H1 (cell line): ENCODE measurements at regions not wholly inside any gene's neighbourhood (a gene's known extent, or its start where the extent isn't known, plus 50 kb on each side); places are given as distances from the start of the nearest gene placed in this dataset.
"Not testable (repeated sequence)": the region's sequence is repeated elsewhere in the genome, so short reads cannot be mapped to it uniquely, and the experiment has no call there.

ENCODE experiments used
- CTCF ChIA-PET: fragments of 300-600 bp; sonication (Branson Sonifier 250); formaldehyde crosslinking; loops from one replicate; lab custom pipeline; 2021; ENCODE audit not compliant: partially characterized antibody; lab: Charles Lee
- POLR2A ChIA-PET: fragments of 300-600 bp; sonication (Branson Sonifier 250); formaldehyde crosslinking; loops from one replicate; lab custom pipeline; 2021; ENCODE audit warnings: inconsistent platforms; ENCODE audit not compliant: partially characterized antibody; lab: Charles Lee
- DNase-seq, 2 experiments: peaks; one replicate each; pipeline versions ENCODE4 v3.0.0 to v3.0.0-alpha.2; 2010 to 2022; ENCODE audit warnings: low spot score in 2 of 2, low read depth in 1 of 2, mixed read lengths in 1 of 2
- FAIRE-seq: peaks from 2 replicates; lab custom pipeline; 2011; peaks lifted over from hg19 to GRCh38; lab: Jason Lieb, UNC
- H2AFZ ChIP-seq: 2 replicates; pipeline ENCODE4 v1.8.1; 2012; ENCODE audit warnings: low read length, inconsistent platforms
- H2AK5ac ChIP-seq: 2 replicates; pipeline ENCODE4 v1.6.1; 2013; ENCODE audit warnings: low read depth, low read length
- H2BK120ac ChIP-seq: replicated peaks from 2 replicates; pipeline ENCODE3; 2013; ENCODE audit warnings: low read depth, low read length, inconsistent platforms
- H2BK12ac ChIP-seq: 2 replicates; pipeline ENCODE4 v1.6.1; 2013; ENCODE audit warnings: low read depth, low read length
- H2BK15ac ChIP-seq: 2 replicates; pipeline ENCODE4 v1.6.1; 2013; ENCODE audit warnings: low read length
- H2BK20ac ChIP-seq: 2 replicates; pipeline ENCODE4 v1.6.1; 2013; ENCODE audit warnings: low read length
- H2BK5ac ChIP-seq: 2 replicates; pipeline ENCODE4 v1.6.1; 2013; ENCODE audit warnings: low read depth, low read length
- H3K14ac ChIP-seq: 2 replicates; pipeline ENCODE4 v1.6.1; 2013; ENCODE audit warnings: inconsistent platforms; ENCODE audit not compliant: insufficient read length
- H3K18ac ChIP-seq: 2 replicates; pipeline ENCODE4 v1.6.1; 2013; ENCODE audit warnings: low read length; ENCODE audit errors: extremely low read depth
- H3K23ac ChIP-seq: 2 replicates; pipeline ENCODE4 v1.6.1; 2013; ENCODE audit warnings: inconsistent platforms; ENCODE audit not compliant: insufficient read length
- H3K23me2 ChIP-seq: 2 replicates; pipeline ENCODE4 v1.6.1; 2013; ENCODE audit warnings: low read depth, low read length
- H3K27ac ChIP-seq: 2 replicates; pipeline ENCODE4 v1.6.1; 2011; ENCODE audit warnings: low read depth, low read length, inconsistent platforms
- H3K27me3 ChIP-seq, 4 experiments: replicated peaks in 1 of 4; 1 replicate in 1 of 4; 2 replicates in 3 of 4; pipeline versions ENCODE4 v1.6.1 to v1.8.1; 2011 to 2013; ENCODE audit warnings: low read length in 3 of 4, mild to moderate bottlenecking in 3 of 4, inconsistent platforms in 2 of 4, mixed read lengths in 2 of 4, moderate library complexity in 1 of 4; ENCODE audit not compliant: control insufficient read depth in 3 of 4, insufficient read depth in 3 of 4; ENCODE audit errors: extremely low read depth in 1 of 4
- H3K36me3 ChIP-seq, 4 experiments: 2 replicates each; pipeline versions ENCODE4 v1.6.1 to v1.8.1; 2011 to 2013; ENCODE audit warnings: mild to moderate bottlenecking in 4 of 4, low read length in 3 of 4, moderate library complexity in 2 of 4, control low read depth in 1 of 4, inconsistent platforms in 1 of 4; ENCODE audit not compliant: insufficient read depth in 4 of 4, control insufficient read depth in 2 of 4
- H3K4ac ChIP-seq: replicated peaks from 2 replicates; pipeline ENCODE3; 2013; ENCODE audit warnings: low read length, low read depth, mixed read lengths, inconsistent platforms; ENCODE audit not compliant: insufficient read length
- H3K4me1 ChIP-seq, 4 experiments: replicated peaks in 1 of 4; 1 replicate in 1 of 4; 2 replicates in 3 of 4; pipeline versions ENCODE4 v1.6.1 to v1.8.1; 2011 to 2013; ENCODE audit warnings: low read length in 3 of 4, inconsistent platforms in 2 of 4, mixed read lengths in 1 of 4; ENCODE audit not compliant: insufficient read depth in 4 of 4, control insufficient read depth in 3 of 4
- H3K4me2 ChIP-seq, 2 experiments: 2 replicates each; pipeline versions ENCODE4 v1.6.1 to v1.8.1; 2011 to 2013; ENCODE audit warnings: low read depth in 2 of 2, low read length in 2 of 2, control low read depth in 1 of 2, inconsistent platforms in 1 of 2, mild to moderate bottlenecking in 1 of 2; ENCODE audit not compliant: insufficient read depth in 1 of 2
- H3K4me3 ChIP-seq, 4 experiments: fragments of 200-600, 300-600 bp in 1 of 4; sonication (generic), shearing (Covaris generic), sonication (Bioruptor Twin) in 1 of 4; 2 replicates each; pipeline versions ENCODE4 v1.5.1 to v1.8.1; 2011 to 2016; ENCODE audit warnings: low read length in 4 of 4, low read depth in 3 of 4, control low read depth in 2 of 4, inconsistent platforms in 2 of 4, mild to moderate bottlenecking in 2 of 4, mixed read lengths in 1 of 4, moderate library complexity in 1 of 4; ENCODE audit not compliant: insufficient read depth in 2 of 4; ENCODE audit errors: extremely low read depth in 1 of 4
- H3K56ac ChIP-seq: replicated peaks from 2 replicates; pipeline ENCODE3; 2013; ENCODE audit warnings: low read depth, mild to moderate bottlenecking, mixed read lengths, low read length, inconsistent platforms; ENCODE audit not compliant: insufficient read length
- H3K79me1 ChIP-seq: 2 replicates; pipeline ENCODE4 v1.6.1; 2013; ENCODE audit warnings: low read depth, low read length, control low read depth
- H3K79me2 ChIP-seq, 2 experiments: 2 replicates each; pipeline versions ENCODE4 v1.6.1 to v1.8.1; 2012 to 2013; ENCODE audit warnings: low read length in 2 of 2, mild to moderate bottlenecking in 2 of 2, inconsistent platforms in 1 of 2; ENCODE audit not compliant: insufficient read depth in 2 of 2, control insufficient read depth in 1 of 2
- H3K9ac ChIP-seq, 4 experiments: replicated peaks in 1 of 4; 1 replicate in 1 of 4; 2 replicates in 3 of 4; pipeline versions ENCODE4 v1.6.1 to v1.8.1; 2011 to 2013; ENCODE audit warnings: low read depth in 3 of 4, low read length in 3 of 4, control low read depth in 2 of 4, mild to moderate bottlenecking in 2 of 4, moderate library complexity in 2 of 4, inconsistent platforms in 1 of 4; ENCODE audit errors: extremely low read depth in 1 of 4
- H3K9me3 ChIP-seq, 2 experiments: 2 replicates each; pipeline versions ENCODE4 v1.6.1 to v1.8.1; 2012 to 2013; ENCODE audit warnings: mild to moderate bottlenecking in 2 of 2, moderate library complexity in 2 of 2, control low read depth in 1 of 2, inconsistent platforms in 1 of 2, low read depth in 1 of 2, low read length in 1 of 2, mixed read lengths in 1 of 2; ENCODE audit not compliant: insufficient read depth in 2 of 2
- H4K20me1 ChIP-seq, 2 experiments: replicated peaks in 1 of 2; 2 replicates each; pipeline versions ENCODE3 to v1.8.1; 2011 to 2013; ENCODE audit warnings: inconsistent platforms in 2 of 2, low read length in 2 of 2, mild to moderate bottlenecking in 1 of 2; ENCODE audit not compliant: insufficient read depth in 2 of 2, control insufficient read depth in 1 of 2
- H4K5ac ChIP-seq: 2 replicates; pipeline ENCODE4 v1.6.1; 2013; ENCODE audit warnings: low read length, low read depth, mixed read lengths, inconsistent platforms; ENCODE audit not compliant: insufficient read length
- H4K8ac ChIP-seq: 2 replicates; pipeline ENCODE4 v1.8.0; 2013; ENCODE audit warnings: mild to moderate bottlenecking, moderate library complexity, low read length, inconsistent platforms; ENCODE audit not compliant: insufficient read depth; ENCODE audit errors: extremely low read depth
- H4K91ac ChIP-seq: replicated peaks from 2 replicates; pipeline ENCODE3; 2013; ENCODE audit warnings: low read length, mixed read lengths, inconsistent platforms; ENCODE audit not compliant: insufficient read length
- WGBS, 2 experiments: shearing (Covaris generic) in 1 of 2; methylation state at CpG; one replicate each; pipeline versions ENCODE4 v1.1.6 to v1.1.7; 2013 to 2015; ENCODE audit warnings: low lambda C conversion rate in 2 of 2, mixed read lengths in 2 of 2, inconsistent platforms in 1 of 2, low coverage in 1 of 2, missing lambda C conversion rate in 1 of 2; ENCODE audit not compliant: insufficient replicate concordance in 2 of 2, insufficient coverage in 1 of 2, insufficient read length in 1 of 2; ENCODE audit errors: extremely low coverage in 1 of 2, missing lambda C conversion rate in 1 of 2; 5-methylcytosine and 5-hydroxymethylcytosine counted together
- TF ChIP-seq, protein P1 (sequence below), 3 experiments: IDR thresholded peaks; 1 replicate in 2 of 3; 2 replicates in 1 of 3; pipeline versions ENCODE4 v1.5.1 to v1.6.1; 2011; ENCODE audit warnings: low read length in 3 of 3, mild to moderate bottlenecking in 3 of 3, inconsistent platforms in 2 of 3, low read depth in 1 of 3, moderate library complexity in 1 of 3; ENCODE audit not compliant: insufficient read depth in 1 of 3; ENCODE audit errors: control extremely low read depth in 1 of 3

DNA sequence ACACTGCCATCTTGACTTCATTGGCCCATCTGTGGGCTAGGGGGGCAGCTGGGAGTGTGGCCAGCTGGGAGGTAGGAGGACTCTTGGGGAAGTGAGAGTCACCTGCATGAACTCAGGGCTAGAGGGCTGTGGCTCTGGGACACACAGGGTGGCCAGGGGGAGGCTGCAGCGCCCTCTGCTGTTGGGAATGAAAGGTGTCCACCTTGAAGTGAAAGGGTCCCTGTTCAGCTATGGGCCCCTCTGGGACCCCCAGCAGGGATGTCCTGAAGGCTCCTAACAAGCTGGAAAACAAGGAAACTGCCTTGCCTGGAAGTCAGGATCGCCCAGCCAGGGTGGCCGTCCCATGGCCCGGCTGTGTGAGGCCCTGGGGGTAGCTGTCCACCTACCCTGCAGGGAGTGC is 507.8 kb downstream of the FOXD4L4 start:
- H3K9me3 ChIP-seq, H3K4me1 ChIP-seq, H4K5ac ChIP-seq, H4K20me1 ChIP-seq, H3K79me2 ChIP-seq, H4K91ac ChIP-seq, H3K27me3 ChIP-seq, H4K8ac ChIP-seq, H3K36me3 ChIP-seq, H2BK120ac ChIP-seq, FAIRE-seq, H3K4me2 ChIP-seq, H2AFZ ChIP-seq, H3K4me3 ChIP-seq, H3K4ac ChIP-seq, H3K27ac ChIP-seq, H2AK5ac ChIP-seq, POLR2A ChIA-PET, H2BK5ac ChIP-seq, H3K14ac ChIP-seq, H3K23ac ChIP-seq, H3K23me2 ChIP-seq, H2BK12ac ChIP-seq, H2BK15ac ChIP-seq, H2BK20ac ChIP-seq, CTCF ChIA-PET, H3K79me1 ChIP-seq, H3K9ac ChIP-seq, H3K56ac ChIP-seq, H3K18ac ChIP-seq: not testable (repeated sequence)
- peak in 1 of 2 experiments; percentile 57 for DNase-seq
- 17% methylated on average over 1 of the region's 4 CpGs; no CpG with 5 or more reads in 1 of the 2 experiments for WGBS, 2 experiments
- TF ChIP-seq, protein P1, sequence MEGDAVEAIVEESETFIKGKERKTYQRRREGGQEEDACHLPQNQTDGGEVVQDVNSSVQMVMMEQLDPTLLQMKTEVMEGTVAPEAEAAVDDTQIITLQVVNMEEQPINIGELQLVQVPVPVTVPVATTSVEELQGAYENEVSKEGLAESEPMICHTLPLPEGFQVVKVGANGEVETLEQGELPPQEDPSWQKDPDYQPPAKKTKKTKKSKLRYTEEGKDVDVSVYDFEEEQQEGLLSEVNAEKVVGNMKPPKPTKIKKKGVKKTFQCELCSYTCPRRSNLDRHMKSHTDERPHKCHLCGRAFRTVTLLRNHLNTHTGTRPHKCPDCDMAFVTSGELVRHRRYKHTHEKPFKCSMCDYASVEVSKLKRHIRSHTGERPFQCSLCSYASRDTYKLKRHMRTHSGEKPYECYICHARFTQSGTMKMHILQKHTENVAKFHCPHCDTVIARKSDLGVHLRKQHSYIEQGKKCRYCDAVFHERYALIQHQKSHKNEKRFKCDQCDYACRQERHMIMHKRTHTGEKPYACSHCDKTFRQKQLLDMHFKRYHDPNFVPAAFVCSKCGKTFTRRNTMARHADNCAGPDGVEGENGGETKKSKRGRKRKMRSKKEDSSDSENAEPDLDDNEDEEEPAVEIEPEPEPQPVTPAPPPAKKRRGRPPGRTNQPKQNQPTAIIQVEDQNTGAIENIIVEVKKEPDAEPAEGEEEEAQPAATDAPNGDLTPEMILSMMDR (IDR thresholded peaks at IDR 0.05; ENCODE audit: control extremely low read depth in 1 of 3, insufficient read depth in 1 of 3, low read depth in 1 of 3, low read length in 3 of 3): peak in 1 of 3 experiments; percentile 8; a peak in 1 of 4 replicates
